Neural cell (in vitro differentiated cells): ENCODE measurements at regions not wholly inside any gene's neighbourhood (a gene's known extent, or its start where the extent isn't known, plus 50 kb on each side); places are given as distances from the start of the nearest gene placed in this dataset.

Experiments used
- EP300 ChIP-seq: fragments of 450-650 bp; conservative IDR thresholded peaks from 2 replicates; pipeline ENCODE4 v1.6.1; 2014; ENCODE audit warnings: antibody characterized with exemption, mild to moderate bottlenecking, moderate library complexity; ENCODE audit not compliant: poor library complexity, severe bottlenecking
- EZH2 ChIP-seq: fragments of 200-600, 300-800 bp; shearing (Covaris generic), sonication (generic); IDR thresholded peaks from 2 replicates; pipeline ENCODE4 v1.6.1; 2014; ENCODE audit warnings: antibody characterized with exemption, low read length, borderline replicate concordance, mild to moderate bottlenecking; ENCODE audit not compliant: insufficient read depth, poor library complexity, severe bottlenecking
- TF ChIP-seq, protein P1 (sequence below): fragments of 450-650 bp; IDR thresholded peaks from 2 replicates; pipeline ENCODE4 v1.5.1; 2014; ENCODE audit warnings: antibody characterized with exemption, mild to moderate bottlenecking, moderate library complexity; ENCODE audit not compliant: poor library complexity, severe bottlenecking

DNA sequence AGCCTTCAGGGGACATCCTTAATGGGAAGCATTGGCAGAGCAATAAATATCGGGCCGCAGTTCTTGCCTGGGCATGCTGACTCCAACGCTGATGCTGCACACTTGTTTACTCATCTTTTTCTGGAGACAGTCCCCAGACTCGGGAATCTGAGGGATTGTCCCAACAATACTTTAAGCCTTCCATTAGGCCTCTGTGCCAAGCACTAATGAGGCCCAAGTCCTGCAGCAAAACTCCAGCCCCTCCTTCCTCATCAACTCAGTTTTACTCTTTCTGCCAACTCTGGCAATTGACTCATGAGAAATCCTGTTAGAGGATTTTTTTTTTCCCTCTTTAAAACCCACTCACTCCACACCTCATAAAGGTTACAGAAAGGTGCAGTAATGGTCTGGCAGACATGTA lies 233.4 kb upstream of the PELI2 start:
- TF ChIP-seq, protein P1, sequence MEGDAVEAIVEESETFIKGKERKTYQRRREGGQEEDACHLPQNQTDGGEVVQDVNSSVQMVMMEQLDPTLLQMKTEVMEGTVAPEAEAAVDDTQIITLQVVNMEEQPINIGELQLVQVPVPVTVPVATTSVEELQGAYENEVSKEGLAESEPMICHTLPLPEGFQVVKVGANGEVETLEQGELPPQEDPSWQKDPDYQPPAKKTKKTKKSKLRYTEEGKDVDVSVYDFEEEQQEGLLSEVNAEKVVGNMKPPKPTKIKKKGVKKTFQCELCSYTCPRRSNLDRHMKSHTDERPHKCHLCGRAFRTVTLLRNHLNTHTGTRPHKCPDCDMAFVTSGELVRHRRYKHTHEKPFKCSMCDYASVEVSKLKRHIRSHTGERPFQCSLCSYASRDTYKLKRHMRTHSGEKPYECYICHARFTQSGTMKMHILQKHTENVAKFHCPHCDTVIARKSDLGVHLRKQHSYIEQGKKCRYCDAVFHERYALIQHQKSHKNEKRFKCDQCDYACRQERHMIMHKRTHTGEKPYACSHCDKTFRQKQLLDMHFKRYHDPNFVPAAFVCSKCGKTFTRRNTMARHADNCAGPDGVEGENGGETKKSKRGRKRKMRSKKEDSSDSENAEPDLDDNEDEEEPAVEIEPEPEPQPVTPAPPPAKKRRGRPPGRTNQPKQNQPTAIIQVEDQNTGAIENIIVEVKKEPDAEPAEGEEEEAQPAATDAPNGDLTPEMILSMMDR: no peak
- TF ChIP-seq EZH2: no peak
- TF ChIP-seq EP300: no peak
